ENCODE measurements at regions not wholly inside any gene's neighbourhood (a gene's known extent, or its start where the extent isn't known, plus 50 kb on each side); places are given as distances from the start of the nearest gene placed in this dataset.

DNA sequence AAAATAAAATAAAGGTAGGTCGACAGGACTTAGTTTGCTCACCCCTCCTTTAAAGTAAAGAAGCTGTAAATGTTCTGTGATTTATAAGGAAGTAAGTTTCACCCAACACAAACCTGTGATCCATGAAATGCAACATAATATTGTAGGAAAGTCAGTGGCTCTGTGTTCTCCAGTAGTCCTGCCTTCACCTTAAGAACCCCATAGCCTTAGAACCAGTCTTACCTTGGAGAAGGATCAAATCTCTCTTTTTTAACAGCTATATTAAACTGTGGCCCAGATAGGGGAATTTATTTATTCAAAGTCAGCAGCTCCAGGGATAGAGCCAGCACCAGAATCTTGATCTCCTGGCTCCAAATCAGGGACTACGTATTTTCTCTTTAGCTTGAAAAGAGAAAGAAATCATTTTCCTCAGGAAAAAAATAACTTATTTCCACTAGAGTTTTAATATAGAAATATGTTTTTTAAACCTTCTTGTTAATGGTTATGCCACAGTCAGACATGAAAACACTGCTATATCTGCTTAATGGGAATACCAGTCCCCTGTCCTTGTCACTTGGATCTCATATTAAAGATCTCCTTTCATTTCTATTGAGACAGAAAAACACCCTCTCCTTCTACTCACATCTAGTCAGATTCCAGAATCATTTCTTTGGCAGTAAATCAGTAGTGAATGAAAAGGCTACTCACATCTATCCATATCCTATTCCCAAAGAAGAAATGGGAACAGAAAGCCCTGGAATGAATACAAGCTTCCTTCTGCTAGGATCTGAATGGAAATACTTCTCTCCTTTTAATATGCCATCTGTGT lies 269.2 kb upstream of the TNC start:
- no peak overlapping the region for H3K27ac Mint-ChIP-seq
- H3K4me1 Mint-ChIP-seq (ENCODE audit: low read depth), result no peaks in the 10 kb centered on the region
- no peaks in the 10 kb centered on the region for H3K27me3 Mint-ChIP-seq (ENCODE audit: low read depth)
- no peaks in the 10 kb centered on the region for H3K36me3 Mint-ChIP-seq (ENCODE audit: low read depth)
- POLR2A ChIA-PET, result no interaction called here
- H3K4me3 Mint-ChIP-seq, result no peak overlapping the region
- H3K9me3 Mint-ChIP-seq (ENCODE audit: insufficient read depth), result no peaks in the 10 kb centered on the region
- CTCF ChIA-PET, result no interaction called here
- ATAC-seq (no peak), DNase-seq (no peak)

DNA sequence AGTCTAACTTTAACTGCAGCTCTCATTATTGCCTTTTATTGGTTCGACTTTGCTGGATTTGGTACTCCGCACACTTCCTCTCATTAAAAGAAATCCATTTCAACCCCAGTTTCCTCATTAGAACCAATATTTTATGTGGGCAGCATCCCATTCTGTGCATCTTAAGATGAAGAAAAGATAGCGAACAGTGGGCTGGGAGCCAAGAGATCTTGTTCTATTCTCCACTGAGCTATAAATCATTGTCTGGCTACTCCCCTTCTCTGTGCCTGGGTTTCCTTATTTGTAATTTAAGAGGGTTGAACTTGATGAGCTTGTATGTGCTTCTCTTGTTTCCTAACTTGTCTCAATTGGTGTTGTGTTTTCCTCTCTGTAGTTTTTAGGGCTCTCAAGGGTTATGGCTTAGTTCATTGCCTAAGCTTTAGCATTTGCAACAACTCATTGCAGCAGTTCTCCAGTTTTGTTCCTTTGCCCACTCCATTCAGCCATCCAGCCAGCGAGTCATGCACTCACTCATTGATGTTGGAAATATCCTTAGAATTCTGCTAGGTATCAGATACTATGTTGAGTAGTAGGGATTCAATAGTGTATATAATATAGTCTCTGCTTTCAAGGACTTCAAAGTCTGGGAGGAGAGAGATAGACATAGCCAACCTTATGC lies 273.3 kb upstream of the TNC start:
- CTCF ChIA-PET, result interaction anchor here (1.0 to 1.5 kb wide), 2 partner anchors 16 to 19 kb away, joined by 3 read pairs; no protein-coding TSS in a partner anchor
- DNase-seq, result no peak
- Mint-ChIP-seq H3K4me3 (no peak overlapping the region), H3K9me3 (ENCODE audit: insufficient read depth) (no peaks in the 10 kb centered on the region), H3K27ac (no peak overlapping the region), H3K27me3 (ENCODE audit: low read depth) (peaks cover 10% of the 10 kb centered on the region), H3K36me3 (ENCODE audit: low read depth) (no peaks in the 10 kb centered on the region), H3K4me1 (ENCODE audit: low read depth) (peaks cover 11% of the 10 kb centered on the region)
- POLR2A ChIA-PET, result no interaction called here
- ATAC-seq, result no peak

DNA sequence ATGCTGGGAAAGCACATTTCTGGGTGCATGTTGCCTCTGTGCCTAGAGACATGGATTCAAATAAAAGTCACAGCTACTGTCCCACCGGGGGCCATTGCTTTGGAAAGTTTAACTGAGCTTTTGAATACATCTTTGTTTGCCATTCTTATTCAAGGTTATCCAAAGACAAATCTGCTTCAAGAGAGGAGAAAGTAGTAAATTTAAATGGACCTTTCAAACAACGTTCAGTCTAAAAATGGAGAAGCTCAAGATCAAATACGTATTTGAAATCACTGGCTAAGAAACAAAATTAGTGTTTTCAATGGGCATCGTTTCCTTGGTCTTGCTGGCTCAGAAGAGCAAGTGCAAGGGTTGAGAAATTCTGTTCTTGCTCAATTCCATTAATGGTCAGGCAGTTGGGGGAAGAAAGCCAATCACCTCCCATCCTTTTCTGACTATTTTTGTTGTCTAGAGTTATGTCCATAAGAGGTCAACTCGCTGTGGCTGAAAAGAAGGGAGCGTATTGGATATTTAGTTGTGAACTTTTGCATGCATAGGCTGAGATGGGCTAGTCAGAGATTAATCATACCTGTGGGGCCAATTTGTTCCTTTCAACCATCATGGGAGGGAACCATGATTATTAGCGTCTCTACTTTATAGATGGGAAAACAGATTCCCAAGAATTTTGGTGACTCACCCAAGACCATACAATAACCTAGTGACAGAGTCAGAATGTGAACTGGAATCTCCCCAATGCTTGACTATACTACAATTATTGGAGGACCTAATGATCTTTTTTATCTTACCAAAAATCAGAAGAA lies 276.2 kb upstream of the TNC start:
- no peak for ATAC-seq
- Mint-ChIP-seq H3K27ac (no peak overlapping the region), H3K4me3 (no peak overlapping the region), H3K27me3 (ENCODE audit: low read depth) (peaks cover 10% of the 10 kb centered on the region), H3K4me1 (ENCODE audit: low read depth) (peaks cover 11% of the 10 kb centered on the region), H3K36me3 (ENCODE audit: low read depth) (no peaks in the 10 kb centered on the region), H3K9me3 (ENCODE audit: insufficient read depth) (no peaks in the 10 kb centered on the region)
- ChIA-PET POLR2A (no interaction called here), CTCF (no interaction called here)
- DNase-seq, result no peak

DNA sequence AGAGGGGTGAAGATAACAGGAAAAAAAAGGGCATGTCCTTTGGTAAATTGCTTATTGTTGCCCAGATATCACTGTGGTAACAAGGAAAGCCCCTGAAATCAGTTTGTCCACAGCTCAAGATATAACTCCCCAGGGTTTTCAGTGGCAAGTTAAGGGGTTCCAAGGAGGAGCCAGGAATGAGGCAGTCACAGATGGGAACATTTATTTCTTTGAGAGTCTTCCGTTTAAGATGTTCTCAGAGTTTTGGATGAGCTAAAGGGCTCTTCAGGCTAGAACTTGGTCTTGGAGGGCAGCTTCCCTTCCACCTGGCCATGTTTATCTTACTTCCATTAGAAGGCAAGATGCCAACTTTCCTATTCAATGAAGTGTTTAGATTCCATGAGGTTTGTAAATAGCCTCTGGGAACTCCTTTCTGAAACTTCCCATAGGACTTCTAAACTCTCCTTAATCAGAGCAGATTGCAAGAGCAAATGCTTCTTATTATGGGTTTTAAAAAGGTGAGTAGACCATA lies 277.6 kb upstream of the TNC start:
- Mint-ChIP-seq H3K4me3 (no peak overlapping the region), H3K27ac (no peak overlapping the region), H3K4me1 (ENCODE audit: low read depth) (peaks cover 11% of the 10 kb centered on the region), H3K27me3 (ENCODE audit: low read depth) (peaks cover 10% of the 10 kb centered on the region), H3K9me3 (ENCODE audit: insufficient read depth) (no peaks in the 10 kb centered on the region), H3K36me3 (ENCODE audit: low read depth) (no peaks in the 10 kb centered on the region)
- POLR2A ChIA-PET, result no interaction called here
- DNase-seq, result no peak
- CTCF ChIA-PET, result no interaction called here
- ATAC-seq, result no peak

DNA sequence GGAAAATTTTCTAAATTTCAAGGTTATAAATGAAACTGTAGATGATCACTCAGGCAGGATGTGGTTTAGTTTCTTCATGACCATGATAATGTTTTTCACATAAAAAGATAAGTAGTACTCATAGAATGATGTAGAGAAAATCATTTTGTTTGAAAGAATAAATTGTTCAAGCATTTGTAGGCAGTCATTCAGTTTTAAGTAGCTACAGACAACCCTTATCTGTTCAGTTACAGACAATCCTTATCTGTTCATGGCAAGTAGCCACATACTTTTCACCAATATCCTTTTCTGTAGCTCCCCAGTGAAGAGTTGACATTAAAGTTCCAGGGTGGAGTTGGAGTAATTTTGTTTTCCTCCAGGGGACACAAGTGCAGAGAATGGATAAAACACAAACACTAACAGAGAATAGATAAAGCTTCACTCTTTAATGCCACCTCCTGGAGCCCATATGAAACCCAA lies 278.1 kb upstream of the TNC start:
- CTCF ChIA-PET, result no interaction called here
- H3K4me1 Mint-ChIP-seq (ENCODE audit: low read depth), result peaks cover 11% of the 10 kb centered on the region
- no peak overlapping the region for H3K27ac Mint-ChIP-seq

DNA sequence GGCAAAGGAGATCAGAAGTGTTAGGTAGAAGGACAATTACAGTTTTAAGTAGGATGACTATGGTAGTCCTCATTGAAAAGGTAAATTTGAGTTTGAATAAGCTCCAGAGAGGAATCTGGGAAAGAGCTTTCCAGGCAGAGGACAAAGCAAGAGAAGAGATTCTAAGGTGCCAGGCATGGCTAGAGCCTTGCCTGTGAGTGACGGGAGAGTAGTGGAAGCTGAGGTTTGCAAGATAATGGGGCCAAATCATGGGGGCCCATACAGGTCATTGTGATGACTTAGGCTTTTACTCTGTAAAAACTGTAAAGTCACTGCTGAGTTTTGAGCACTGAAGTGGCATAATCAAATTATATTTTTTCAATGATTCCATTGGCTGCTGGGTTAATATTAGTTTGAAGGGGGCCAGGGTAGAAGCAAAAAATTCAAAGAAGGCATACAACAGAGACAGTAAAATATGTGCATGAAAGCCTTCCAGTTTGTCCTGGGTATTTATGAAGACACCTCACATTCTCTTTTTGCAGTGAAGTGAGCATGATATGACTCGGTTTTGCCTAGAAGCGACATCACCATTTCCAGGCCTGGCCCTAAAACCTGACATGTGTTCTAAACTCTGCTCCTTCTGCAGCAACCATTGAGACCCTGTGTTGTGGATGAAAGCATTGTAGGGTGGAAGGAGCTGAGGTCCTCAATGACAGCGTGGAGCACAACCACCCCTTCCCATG lies 279.8 kb upstream of the TNC start:
- Mint-ChIP-seq H3K27ac (no peak overlapping the region), H3K4me3 (no peak overlapping the region), H3K9me3 (ENCODE audit: insufficient read depth) (no peaks in the 10 kb centered on the region), H3K36me3 (ENCODE audit: low read depth) (no peaks in the 10 kb centered on the region), H3K27me3 (ENCODE audit: low read depth) (peaks cover 10% of the 10 kb centered on the region), H3K4me1 (ENCODE audit: low read depth) (peaks cover 11% of the 10 kb centered on the region)
- ChIA-PET POLR2A (interaction anchor here (0.6 kb wide), 1 partner anchor 1612 kb away, joined by 3 read pairs; no protein-coding TSS in a partner anchor), CTCF (no interaction called here)
- DNase-seq, result no peak
- ATAC-seq, result no peak

More for the DNA sequence above, 278.1 kb upstream of the TNC start:
- Mint-ChIP-seq H3K27me3 (ENCODE audit: low read depth) (peaks cover 10% of the 10 kb centered on the region), H3K36me3 (ENCODE audit: low read depth) (no peaks in the 10 kb centered on the region), H3K9me3 (ENCODE audit: insufficient read depth) (no peaks in the 10 kb centered on the region), H3K4me3 (no peak overlapping the region)
- ATAC-seq (no peak), DNase-seq (no peak)
- POLR2A ChIA-PET, result no interaction called here

DNA sequence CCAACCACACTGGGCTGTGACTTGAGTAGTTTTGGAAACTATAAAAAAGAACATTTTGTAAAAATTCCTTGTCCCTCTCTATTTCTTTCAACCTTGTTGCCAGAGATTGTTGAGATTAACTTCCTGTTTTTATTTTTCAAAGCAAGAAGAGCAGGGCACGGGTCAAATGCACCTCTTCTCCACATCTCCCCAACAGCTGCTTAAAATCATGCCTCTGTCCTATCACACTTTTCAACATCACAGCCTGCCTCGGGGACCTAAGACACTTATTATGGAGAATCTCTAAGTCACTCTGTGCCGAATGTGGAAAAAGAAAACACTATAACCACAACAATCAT lies 280.3 kb upstream of the TNC start:
- Mint-ChIP-seq H3K9me3 (ENCODE audit: insufficient read depth) (no peaks in the 10 kb centered on the region), H3K27ac (no peak overlapping the region), H3K36me3 (ENCODE audit: low read depth) (no peaks in the 10 kb centered on the region), H3K4me3 (no peak overlapping the region), H3K4me1 (ENCODE audit: low read depth) (peaks cover 11% of the 10 kb centered on the region), H3K27me3 (ENCODE audit: low read depth) (peaks cover 10% of the 10 kb centered on the region)
- ATAC-seq (no peak), DNase-seq (no peak)
- CTCF ChIA-PET, result no interaction called here
- POLR2A ChIA-PET, result interaction anchor here (0.6 kb wide), 1 partner anchor 1612 kb away, joined by 3 read pairs; no protein-coding TSS in a partner anchor

DNA sequence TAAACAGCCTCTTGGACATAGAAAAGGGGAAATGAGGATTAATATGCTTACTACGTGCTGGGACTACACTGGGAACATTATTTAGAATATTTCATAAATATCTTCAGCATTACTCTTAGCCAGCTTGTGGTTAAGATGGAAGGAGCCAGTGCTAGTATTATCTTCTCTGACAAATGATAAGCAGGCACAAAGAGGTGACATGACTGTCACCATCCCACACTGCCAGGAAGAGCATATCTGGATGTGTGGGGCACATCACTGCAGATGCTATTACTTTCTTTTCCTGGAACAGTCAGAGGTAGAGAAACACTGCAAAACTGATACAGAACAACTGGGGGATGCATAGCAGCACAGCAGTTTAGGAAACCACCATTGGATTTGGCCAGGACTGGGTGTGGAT lies 281.0 kb upstream of the TNC start:
- Mint-ChIP-seq H3K27ac (no peak overlapping the region), H3K4me3 (no peak overlapping the region), H3K4me1 (ENCODE audit: low read depth) (peaks cover 11% of the 10 kb centered on the region), H3K9me3 (ENCODE audit: insufficient read depth) (no peaks in the 10 kb centered on the region), H3K27me3 (ENCODE audit: low read depth) (peaks cover 10% of the 10 kb centered on the region), H3K36me3 (ENCODE audit: low read depth) (no peaks in the 10 kb centered on the region)
- ChIA-PET POLR2A (no interaction called here), CTCF (no interaction called here)
- ATAC-seq (no peak), DNase-seq (no peak)

DNA sequence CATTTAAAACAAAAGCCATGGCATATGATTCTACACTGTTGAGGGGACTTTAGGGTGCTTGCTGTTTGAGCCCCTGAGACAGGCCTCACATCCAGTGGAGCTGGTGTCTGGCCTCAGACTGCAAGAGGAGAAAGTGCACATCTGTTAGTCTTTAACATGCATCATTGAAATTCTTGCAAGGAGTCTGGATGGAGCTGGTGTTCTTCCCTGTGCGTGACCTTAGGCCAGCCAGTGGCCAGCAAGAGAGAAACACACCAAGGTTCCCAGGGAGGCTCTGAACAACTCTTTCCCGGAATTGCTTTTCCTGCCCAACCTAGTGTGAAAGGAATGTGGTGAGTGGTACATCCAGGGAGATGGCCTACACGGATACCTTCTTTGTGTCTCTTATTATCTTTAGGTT lies 282.8 kb upstream of the TNC start:
- DNase-seq, result no peak
- H3K4me3 Mint-ChIP-seq, result no peak overlapping the region
- ChIA-PET CTCF (no interaction called here), POLR2A (no interaction called here)
- peaks cover 5% of the 10 kb centered on the region for H3K4me1 Mint-ChIP-seq (ENCODE audit: low read depth)
- H3K27me3 Mint-ChIP-seq (ENCODE audit: low read depth), result no peaks in the 10 kb centered on the region
- H3K27ac Mint-ChIP-seq, result no peak overlapping the region
- no peaks in the 10 kb centered on the region for H3K9me3 Mint-ChIP-seq (ENCODE audit: insufficient read depth)
- H3K36me3 Mint-ChIP-seq (ENCODE audit: low read depth), result no peaks in the 10 kb centered on the region
- no peak for ATAC-seq

DNA sequence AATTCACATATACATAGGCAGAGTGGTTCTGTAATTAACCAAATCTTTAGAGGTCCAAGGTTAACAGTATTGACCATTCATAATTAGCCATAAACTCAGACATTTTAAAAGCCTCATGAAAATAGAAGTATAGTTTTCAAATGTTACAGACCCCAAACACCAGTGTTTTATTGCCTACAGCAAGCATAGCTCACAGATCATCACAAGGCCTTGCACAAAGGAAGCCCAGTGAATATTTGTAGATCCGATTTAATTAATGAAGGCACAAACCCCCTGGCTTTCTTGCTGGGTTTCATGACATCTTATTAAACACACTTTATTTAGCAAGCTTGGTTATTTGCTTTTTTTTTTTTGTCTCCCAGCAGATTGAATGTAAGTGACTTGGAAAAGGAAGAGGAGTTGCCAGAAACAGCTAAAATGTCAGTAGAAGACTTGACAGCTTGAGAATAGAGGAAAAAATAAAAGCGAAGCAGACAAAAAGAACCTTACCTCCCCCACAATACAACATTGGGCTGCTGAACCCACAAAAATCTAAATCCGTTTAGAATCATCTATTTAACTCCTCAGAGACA lies 283.9 kb upstream of the TNC start:
- POLR2A ChIA-PET, result no interaction called here
- H3K27me3 Mint-ChIP-seq (ENCODE audit: low read depth), result no peaks in the 10 kb centered on the region
- H3K4me1 Mint-ChIP-seq (ENCODE audit: low read depth), result no peaks in the 10 kb centered on the region
- H3K27ac Mint-ChIP-seq, result no peak overlapping the region
- CTCF ChIA-PET, result no interaction called here
- DNase-seq, result no peak
- ATAC-seq, result no peak
- no peak overlapping the region for H3K4me3 Mint-ChIP-seq
- no peaks in the 10 kb centered on the region for H3K9me3 Mint-ChIP-seq (ENCODE audit: insufficient read depth)
- no peaks in the 10 kb centered on the region for H3K36me3 Mint-ChIP-seq (ENCODE audit: low read depth)

DNA sequence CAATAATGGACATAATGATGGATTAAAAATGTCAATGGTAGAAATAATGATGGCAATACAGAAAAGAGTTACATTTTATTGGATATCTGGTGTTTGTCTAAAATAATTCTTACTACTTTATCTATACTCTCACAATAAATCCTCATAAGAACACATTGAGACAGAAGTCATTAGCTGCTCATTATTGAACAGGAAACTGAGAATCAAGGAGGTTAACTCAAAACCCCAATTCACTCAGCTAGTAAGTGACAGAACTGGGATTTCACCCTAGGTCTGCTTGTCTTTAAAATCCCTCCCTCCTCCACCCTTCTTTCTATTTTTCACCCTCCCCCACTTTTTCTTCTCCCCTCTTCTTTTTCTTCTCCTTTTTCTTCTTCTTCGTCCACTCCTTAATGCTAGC lies 285.8 kb upstream of the TNC start:
- DNase-seq, result no peak

More for the DNA sequence above, 285.8 kb upstream of the TNC start:
- ATAC-seq, result no peak
- Mint-ChIP-seq H3K27me3 (ENCODE audit: low read depth) (no peaks in the 10 kb centered on the region), H3K4me3 (no peak overlapping the region), H3K27ac (no peak overlapping the region), H3K9me3 (ENCODE audit: insufficient read depth) (no peaks in the 10 kb centered on the region), H3K4me1 (ENCODE audit: low read depth) (no peaks in the 10 kb centered on the region), H3K36me3 (ENCODE audit: low read depth) (no peaks in the 10 kb centered on the region)
- ChIA-PET CTCF (no interaction called here), POLR2A (no interaction called here)
